ENCODE measurements at regions not wholly inside any gene's neighbourhood (a gene's known extent, or its start where the extent isn't known, plus 50 kb on each side); places are given as distances from the start of the nearest gene placed in this dataset.
A peak's percentile ranks its signal among the peaks of the same experiment; 100 is the strongest.
"Not testable (repeated sequence)": the region's sequence is repeated elsewhere in the genome, so short reads cannot be mapped to it uniquely, and the experiment has no call there.

GRCh38 chr6:150739711-150740349 is 125.7 kb upstream of the MTHFD1L start:
- no peak for DNase-seq (ENCODE audit: low spot score)

- DNase-seq (ENCODE audit: low spot score): peak; percentile 38
Observed at GRCh38 chr6:150740453-150740852, 125.0 kb upstream of the MTHFD1L start.

GRCh38 chr6:150741633-150742200 is 123.8 kb upstream of the MTHFD1L start:
- DNase-seq (ENCODE audit: low spot score): no peak

- no peak for DNase-seq (ENCODE audit: low spot score)
Observed at GRCh38 chr6:150744522-150745260, 120.8 kb upstream of the MTHFD1L start.

GRCh38 chr6:150745896-150746295 is 119.6 kb upstream of the MTHFD1L start:
- no peak for DNase-seq (ENCODE audit: low spot score)

- no peak for DNase-seq (ENCODE audit: low spot score)
Observed at GRCh38 chr6:150747155-150747554, 118.3 kb upstream of the MTHFD1L start.

GRCh38 chr6:150749091-150749670 is 116.3 kb upstream of the MTHFD1L start:
- DNase-seq (ENCODE audit: low spot score): no peak

- no peak for DNase-seq (ENCODE audit: low spot score)
Observed at GRCh38 chr6:150751296-150751695, 114.2 kb upstream of the MTHFD1L start.

GRCh38 chr6:150752409-150752808 is 113.1 kb upstream of the MTHFD1L start:
- DNase-seq (ENCODE audit: low spot score): no peak

- DNase-seq (ENCODE audit: low spot score): no peak
Observed at GRCh38 chr6:150753371-150754064, 112.0 kb upstream of the MTHFD1L start.

- no peak for DNase-seq (ENCODE audit: low spot score)
Observed at GRCh38 chr6:150755042-150755441, 110.5 kb upstream of the MTHFD1L start.

- no peak for DNase-seq (ENCODE audit: low spot score)
Observed at GRCh38 chr6:150755524-150755923, 110.0 kb upstream of the MTHFD1L start.

GRCh38 chr6:150756173-150756572 is 109.3 kb upstream of the MTHFD1L start:
- DNase-seq (ENCODE audit: low spot score): no peak

- DNase-seq (ENCODE audit: low spot score): not testable (repeated sequence)
Observed at GRCh38 chr6:150757807-150758206, 107.7 kb upstream of the MTHFD1L start.

GRCh38 chr6:150759483-150759882 is 106.0 kb upstream of the MTHFD1L start:
- DNase-seq (ENCODE audit: low spot score): no peak

GRCh38 chr6:150761771-150762170 is 103.7 kb upstream of the MTHFD1L start:
- DNase-seq (ENCODE audit: low spot score): no peak

GRCh38 chr6:150764334-150765066 is 101.0 kb upstream of the MTHFD1L start:
- no peak for DNase-seq (ENCODE audit: low spot score)

- DNase-seq (ENCODE audit: low spot score): no peak
Observed at GRCh38 chr6:150765067-150765764, 100.3 kb upstream of the MTHFD1L start.

- DNase-seq (ENCODE audit: low spot score): no peak
Observed at GRCh38 chr6:150766201-150766997, 99.1 kb upstream of the MTHFD1L start.

- no peak for DNase-seq (ENCODE audit: low spot score)
Observed at GRCh38 chr6:150767161-150767560, 98.3 kb upstream of the MTHFD1L start.

Data from Ammon's horn (tissue), 1 donor.